Activated naive CD4-positive, alpha-beta T cell treated with anti-CD3 and anti-CD28 coated beads, Interleukin-2, amount 50 U/mL, for 72 hours (primary cell): ENCODE measurements at regions not wholly inside any gene's neighbourhood (a gene's known extent, or its start where the extent isn't known, plus 50 kb on each side); places are given as distances from the start of the nearest gene placed in this dataset.
"Not testable (repeated sequence)": the region's sequence is repeated elsewhere in the genome, so short reads cannot be mapped to it uniquely, and the experiment has no call there.

Experiments used
- ATAC-seq, 2 donors: fragments of 150-1000 bp; cut with Tn5 transposase; 2 replicates each; pipeline ENCODE4 v1.10.0; 2021; ENCODE audit warnings: mild to moderate bottlenecking in 2 of 2, moderate library complexity in 2 of 2
- DNase-seq, 2 donors: peaks; one replicate each; pipeline ENCODE4 v3.0.0; 2021 to 2022; ENCODE audit warnings: low spot score in 2 of 2
- H3K27ac Mint-ChIP-seq, 2 donors: one replicate each; pipeline ENCODE4 v1.8.0; 2022; ENCODE audit warnings: mild to moderate bottlenecking in 2 of 2, mixed read lengths in 2 of 2
- H3K36me3 Mint-ChIP-seq, 2 donors: one replicate each; pipeline ENCODE4 v1.8.0; 2022; ENCODE audit warnings: mixed read lengths in 2 of 2
- H3K9me3 Mint-ChIP-seq, 2 donors: one replicate each; pipeline ENCODE4 v1.8.0; 2022; ENCODE audit warnings: mixed read lengths in 2 of 2

DNA sequence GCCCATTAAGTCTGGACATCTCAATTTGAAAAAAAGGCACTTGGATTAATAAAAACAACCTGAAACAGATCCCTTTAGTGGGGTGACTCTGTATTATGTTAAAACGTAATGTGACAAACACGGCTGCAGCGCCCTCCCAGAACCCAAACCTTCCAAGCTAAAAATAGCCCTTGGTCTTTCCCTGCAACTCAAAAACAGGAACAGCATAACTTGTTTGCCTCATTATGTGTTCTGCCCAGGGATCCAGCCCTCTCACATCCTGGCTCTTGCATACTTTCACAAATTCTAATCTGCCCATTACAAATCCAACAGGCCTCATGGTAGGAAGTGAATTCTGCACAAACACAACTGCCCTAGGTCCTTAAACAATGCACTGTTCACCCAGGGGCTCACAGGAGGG, 94.7 kb upstream of the GADD45A start:
- no peak for ATAC-seq
- no peaks in the 10 kb centered on the region for H3K36me3 Mint-ChIP-seq
- no peak for DNase-seq
- no peaks in the 10 kb centered on the region for H3K9me3 Mint-ChIP-seq
- no peak overlapping the region for H3K27ac Mint-ChIP-seq

DNA sequence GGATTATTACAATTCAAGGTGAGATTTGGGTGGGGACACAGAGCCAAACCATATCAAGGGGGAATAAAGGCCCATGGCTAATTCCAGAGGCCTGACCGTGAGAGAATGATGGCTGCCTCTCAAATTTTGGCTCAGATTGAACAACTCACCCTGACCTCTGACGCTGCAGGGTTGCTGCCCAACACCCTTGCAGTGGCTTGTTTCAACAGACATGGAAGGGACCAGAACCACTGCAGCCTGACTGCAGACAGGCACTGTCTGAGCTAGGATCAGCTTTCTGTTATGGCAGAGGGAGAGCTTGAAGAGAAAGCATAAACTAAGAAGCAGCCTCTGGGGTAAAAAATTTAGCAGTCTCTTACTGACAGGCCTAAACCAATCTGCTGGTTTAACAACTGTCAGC, 90.2 kb upstream of the GADD45A start:
- no peaks in the 10 kb centered on the region for H3K9me3 Mint-ChIP-seq
- no peak for DNase-seq

DNA sequence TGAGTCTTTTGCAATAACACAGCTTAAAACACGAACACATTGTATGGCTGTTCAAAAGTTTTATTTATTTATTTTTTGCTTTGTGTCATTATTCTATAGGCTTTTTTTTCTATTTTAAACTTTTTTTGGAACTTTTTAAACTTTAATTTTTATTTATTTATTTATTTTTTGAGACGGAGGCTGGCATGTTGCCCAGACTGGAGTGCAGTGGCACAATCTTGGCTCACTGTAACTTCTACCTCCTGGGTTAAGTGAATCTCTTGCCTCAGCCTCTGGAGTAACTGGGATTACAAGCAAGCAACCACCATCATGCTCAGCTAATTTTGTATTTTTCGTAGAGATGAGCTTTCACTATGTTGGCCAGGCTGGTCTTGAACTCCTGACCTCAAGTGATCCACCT, 88.3 kb upstream of the GADD45A start:
- ATAC-seq (no peak), DNase-seq (no peak)
- Mint-ChIP-seq H3K9me3 (no peaks in the 10 kb centered on the region), H3K36me3 (no peaks in the 10 kb centered on the region), H3K27ac (no peak overlapping the region)

More for the DNA sequence above, 90.2 kb upstream of the GADD45A start:
- H3K27ac Mint-ChIP-seq: no peak overlapping the region
- no peaks in the 10 kb centered on the region for H3K36me3 Mint-ChIP-seq
- no peak for ATAC-seq

DNA sequence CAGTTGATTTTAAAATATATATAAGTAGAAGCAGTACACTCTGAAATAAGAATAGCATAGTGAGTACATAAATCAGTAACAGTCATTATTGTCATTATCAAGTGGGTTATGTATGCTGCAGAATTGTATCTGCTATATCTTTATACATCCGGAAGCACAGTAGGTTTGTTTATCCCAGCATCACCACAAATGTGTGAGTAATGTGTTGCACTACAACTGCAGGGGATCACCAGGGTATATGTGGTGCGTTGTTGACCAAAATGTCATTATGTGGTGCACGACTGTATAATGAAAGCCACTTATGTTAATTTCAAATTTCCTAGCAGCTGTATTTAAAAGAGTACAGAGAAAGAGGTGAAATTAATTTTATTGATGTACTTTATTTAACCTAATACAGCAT, 87.7 kb upstream of the GADD45A start:
- Mint-ChIP-seq H3K9me3 (no peaks in the 10 kb centered on the region), H3K27ac (no peak overlapping the region), H3K36me3 (no peaks in the 10 kb centered on the region)
- ATAC-seq (no peak), DNase-seq (no peak)

DNA sequence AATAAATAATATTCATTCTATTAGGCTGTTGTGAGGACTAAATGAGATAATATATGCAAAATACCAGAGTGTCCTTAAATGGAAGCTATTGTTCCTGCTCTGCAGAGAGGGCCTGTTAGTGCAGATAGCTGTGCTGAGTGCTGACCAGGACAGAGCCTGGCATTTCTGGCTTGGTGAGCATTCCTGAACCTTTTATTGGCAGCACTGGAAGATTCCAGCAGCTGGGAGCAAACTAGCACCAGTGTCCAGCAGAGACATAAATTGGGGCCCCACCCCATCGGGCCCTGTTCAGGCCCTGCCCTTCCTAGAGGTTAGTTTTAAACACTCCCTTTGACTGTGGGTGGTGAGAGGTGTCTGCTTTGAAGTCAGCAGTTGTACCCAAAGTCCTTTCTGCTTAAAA, 85.9 kb upstream of the GADD45A start:
- H3K9me3 Mint-ChIP-seq: no peaks in the 10 kb centered on the region
- ATAC-seq (no peak), DNase-seq (no peak)
- H3K27ac Mint-ChIP-seq: no peak overlapping the region
- no peaks in the 10 kb centered on the region for H3K36me3 Mint-ChIP-seq

DNA sequence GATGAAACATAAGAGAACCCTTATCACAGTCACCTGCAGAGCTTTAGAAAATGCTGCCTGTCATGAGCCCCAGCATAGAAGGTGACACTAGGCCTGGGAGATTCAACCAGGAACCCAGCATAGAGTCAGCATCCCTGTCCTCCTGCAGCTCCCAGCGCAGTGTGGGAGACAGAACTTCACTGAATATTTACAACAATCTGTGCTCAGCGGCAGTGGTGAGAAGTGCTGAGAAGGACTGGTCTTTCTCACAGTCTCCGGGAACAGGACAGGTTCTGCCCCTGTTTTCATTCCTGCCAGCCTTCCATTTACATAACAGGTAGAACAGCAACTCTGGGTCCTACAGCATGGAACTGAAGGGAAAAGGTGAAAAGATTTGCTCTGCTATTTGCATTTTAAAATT, 83.5 kb upstream of the GADD45A start:
- Mint-ChIP-seq H3K36me3 (no peaks in the 10 kb centered on the region), H3K27ac (no peak overlapping the region), H3K9me3 (no peaks in the 10 kb centered on the region)
- ATAC-seq: no peak
- no peak for DNase-seq

DNA sequence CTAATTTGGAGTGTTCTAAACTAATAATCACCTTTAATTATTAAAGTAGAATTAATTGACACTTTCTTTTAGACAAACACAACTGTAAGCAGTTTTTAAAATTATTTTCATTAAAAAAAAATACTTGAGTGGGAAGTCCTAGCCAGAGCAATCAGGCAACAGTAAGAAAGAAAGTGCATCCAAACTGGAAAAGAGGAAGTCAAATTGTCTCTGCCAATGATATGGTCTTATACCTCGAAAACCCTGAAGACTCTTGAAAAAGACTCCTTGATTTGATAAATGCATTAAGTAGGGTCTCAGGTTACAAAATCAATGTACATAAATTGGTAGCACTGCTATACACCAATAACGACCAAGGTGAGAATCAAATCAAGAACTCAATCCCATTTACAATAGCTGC, 83.0 kb upstream of the GADD45A start:
- no peak overlapping the region for H3K27ac Mint-ChIP-seq
- ATAC-seq (no peak), DNase-seq (no peak)
- no peaks in the 10 kb centered on the region for H3K9me3 Mint-ChIP-seq
- H3K36me3 Mint-ChIP-seq: no peaks in the 10 kb centered on the region

DNA sequence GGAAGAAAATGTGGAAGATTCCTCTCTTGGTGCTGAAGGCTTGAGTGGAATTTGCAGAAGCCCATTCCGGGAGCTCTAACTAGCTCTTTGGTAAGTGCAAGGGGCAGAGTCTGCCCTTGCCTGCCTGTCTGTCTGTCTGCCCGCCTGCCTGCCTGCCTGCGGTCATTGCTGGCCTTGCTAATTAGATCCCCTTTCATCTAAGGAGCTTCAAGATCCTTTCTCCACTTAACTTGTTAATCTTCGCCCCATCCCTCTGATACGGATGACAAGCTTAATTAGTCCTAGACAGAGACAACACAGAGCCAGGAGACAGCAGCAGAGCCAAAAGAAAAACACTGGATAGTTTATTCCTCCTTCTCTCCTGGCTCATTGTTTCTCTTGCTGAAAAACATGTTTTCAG, 80.2 kb upstream of the GADD45A start:
- ATAC-seq: no peak

DNA sequence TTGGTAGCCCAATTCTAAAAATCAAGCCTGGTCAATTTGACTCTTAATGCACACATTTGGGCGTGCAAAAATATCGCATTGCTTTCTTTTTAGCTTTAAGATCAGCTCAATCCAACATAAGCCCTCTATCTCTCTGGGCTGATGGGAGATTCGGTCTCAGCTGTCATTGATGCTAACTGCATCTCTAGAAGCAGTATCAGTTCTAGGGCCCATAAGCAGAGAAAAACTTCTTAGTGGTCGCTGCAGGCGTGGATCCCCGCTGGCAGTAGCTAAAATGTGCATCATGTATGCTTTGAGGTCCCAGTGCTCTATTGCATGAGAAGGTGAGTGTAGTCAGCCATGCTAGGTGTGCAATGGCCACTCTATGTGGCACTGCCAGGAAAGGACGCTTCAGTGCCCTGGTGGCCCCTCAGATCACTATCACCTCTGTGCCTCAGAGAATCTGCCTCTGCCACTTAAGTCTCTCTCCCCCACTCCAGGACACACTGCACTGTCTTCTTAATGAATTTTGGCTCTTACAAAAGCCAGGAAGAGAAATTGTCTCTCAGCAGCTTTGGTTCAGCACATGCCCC, 79.7 kb upstream of the GADD45A start:
- DNase-seq: no peak

More for the DNA sequence above, 80.2 kb upstream of the GADD45A start:
- no peak overlapping the region for H3K27ac Mint-ChIP-seq
- no peaks in the 10 kb centered on the region for H3K36me3 Mint-ChIP-seq
- H3K9me3 Mint-ChIP-seq: no peaks in the 10 kb centered on the region
- DNase-seq: no peak

DNA sequence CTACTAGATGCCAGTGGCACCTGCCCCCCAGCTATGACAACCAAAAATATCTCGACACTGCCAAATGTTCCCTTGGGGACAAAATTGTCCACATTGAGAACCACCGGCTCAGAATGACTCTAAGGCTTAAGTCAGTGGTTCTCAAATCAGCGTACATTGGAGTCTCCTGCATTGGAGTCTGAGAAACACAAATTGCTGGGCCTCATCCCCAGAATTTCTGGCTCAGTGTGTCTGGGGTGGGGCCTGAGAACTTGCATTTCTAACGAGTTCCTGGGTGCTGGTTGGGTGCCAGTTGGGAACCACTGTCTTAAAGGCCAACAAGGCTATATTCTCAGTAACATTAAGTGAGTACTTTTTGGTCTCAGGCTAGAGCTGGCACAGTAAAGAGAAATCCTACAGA, 77.7 kb upstream of the GADD45A start:
- Mint-ChIP-seq H3K9me3 (no peaks in the 10 kb centered on the region), H3K27ac (peak overlapping the region in 1 of 2 donors; percentile 19)
- no peak for ATAC-seq

More for the DNA sequence above, 79.7 kb upstream of the GADD45A start:
- no peaks in the 10 kb centered on the region for H3K36me3 Mint-ChIP-seq
- H3K27ac Mint-ChIP-seq: peak overlapping the region in 1 of 2 donors; percentile 65
- H3K9me3 Mint-ChIP-seq: no peaks in the 10 kb centered on the region
- ATAC-seq: no peak

DNA sequence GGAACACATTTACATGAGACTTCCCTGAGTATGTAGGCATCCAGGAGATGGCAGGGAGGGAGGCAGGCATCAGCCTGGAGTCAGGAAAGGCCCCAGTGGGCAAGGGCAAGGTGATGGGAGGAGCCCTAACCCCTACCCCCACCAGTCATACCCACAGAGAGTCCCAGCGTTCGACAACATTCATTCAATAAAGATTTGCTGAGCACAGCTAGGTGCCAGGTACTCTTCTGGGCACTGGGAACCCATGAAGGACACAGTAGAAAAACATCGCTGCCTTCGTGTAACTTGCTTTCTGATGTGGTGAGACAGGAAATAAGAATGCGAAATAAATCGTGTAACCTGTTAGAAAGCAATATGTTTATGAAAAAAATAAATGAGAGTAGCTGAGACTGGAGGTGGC, 77.3 kb upstream of the GADD45A start:
- H3K36me3 Mint-ChIP-seq: no peaks in the 10 kb centered on the region
- DNase-seq (no peak), ATAC-seq (no peak)
- H3K27ac Mint-ChIP-seq: peak overlapping the region in 1 of 2 donors; percentile 19
- H3K9me3 Mint-ChIP-seq: no peaks in the 10 kb centered on the region

More for the DNA sequence above, 77.7 kb upstream of the GADD45A start:
- no peak for DNase-seq
- H3K36me3 Mint-ChIP-seq: no peaks in the 10 kb centered on the region

DNA sequence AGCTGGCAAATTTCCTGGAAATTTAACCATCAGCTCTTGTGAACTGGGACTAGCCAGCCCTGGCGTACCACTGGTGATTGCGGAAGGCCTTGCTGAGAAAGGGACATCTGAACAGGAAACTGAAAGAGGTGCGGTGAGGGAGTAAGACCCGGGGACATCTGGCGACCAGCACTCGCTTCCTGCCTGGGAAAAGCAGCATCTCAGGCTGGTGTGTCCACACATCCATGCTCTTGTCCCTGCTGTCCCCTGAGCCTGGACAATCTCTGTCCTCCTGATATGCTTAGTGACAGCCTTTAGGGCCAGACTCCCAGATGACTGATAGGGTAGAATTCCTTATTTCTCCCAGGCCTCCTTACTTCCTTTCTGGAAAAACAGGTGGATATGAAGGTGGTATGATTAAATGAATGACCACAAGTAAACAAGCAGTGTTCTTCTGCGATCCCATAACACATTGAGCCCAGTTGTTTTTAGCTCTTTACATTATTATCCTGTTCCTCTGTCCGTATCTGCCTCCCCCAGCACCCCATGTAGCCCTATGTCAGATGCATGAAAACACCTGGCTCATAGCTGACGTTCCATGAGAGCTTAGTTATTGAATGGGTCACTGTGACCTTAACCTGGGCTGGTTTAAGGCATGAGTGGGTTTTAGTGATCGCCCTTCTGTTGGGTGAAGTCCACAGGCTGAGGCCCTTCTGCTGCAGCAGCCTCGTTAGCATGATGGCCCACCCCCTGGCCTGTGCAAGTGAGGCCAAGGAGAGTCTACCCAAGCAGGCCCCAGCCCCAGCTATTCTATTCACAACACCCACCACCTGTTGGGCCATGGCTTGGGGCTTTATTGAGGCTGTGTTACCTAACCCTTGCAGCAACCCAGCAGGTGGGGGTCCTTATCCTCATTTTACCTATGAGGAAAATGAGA, 76.1 kb upstream of the GADD45A start:
- H3K9me3 Mint-ChIP-seq: no peaks in the 10 kb centered on the region
- ATAC-seq (no peak), DNase-seq (no peak)
- no peaks in the 10 kb centered on the region for H3K36me3 Mint-ChIP-seq
- no peak overlapping the region for H3K27ac Mint-ChIP-seq

DNA sequence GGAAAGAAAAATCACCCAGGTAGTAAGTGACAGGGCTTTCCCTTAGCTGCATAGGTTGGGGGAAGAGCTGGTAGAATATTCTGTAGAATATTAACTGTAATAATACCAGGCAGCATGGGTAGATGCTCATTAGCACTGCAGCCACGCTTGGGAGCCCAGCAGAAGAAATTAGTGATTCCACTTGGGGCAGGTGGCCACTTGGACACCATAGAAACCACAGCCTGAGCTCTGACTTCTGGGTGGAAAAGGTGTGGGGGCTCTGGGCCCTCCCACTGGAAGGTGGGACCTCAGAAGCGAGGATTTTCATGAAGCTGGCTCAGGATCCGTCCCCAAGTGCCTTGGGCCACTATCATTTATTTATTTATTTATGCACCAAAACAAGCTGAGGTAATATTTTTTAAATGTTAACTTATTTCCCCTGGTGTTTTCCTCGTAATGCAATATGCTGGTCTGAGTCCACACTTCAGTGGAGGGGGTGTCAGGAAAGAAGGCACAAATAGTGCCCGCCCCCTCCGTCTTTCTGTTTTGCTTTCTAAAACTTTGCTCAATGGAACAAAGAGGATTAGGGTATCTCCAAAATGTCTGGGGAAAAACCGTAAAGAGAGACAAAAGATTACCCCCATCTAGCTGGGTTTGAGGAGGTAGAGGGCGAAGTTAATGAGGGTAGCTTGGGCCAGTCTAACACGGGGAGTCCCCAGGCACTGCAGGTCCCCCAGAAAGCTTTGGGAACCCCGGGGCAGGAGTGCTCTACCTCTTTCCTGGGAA, 75.2 kb upstream of the GADD45A start:
- no peak for DNase-seq
- no peak for ATAC-seq
- H3K27ac Mint-ChIP-seq: no peak overlapping the region
- H3K36me3 Mint-ChIP-seq: no peaks in the 10 kb centered on the region
- peaks cover 0 to under 1% of the 10 kb centered on the region in 2 donors for H3K9me3 Mint-ChIP-seq

DNA sequence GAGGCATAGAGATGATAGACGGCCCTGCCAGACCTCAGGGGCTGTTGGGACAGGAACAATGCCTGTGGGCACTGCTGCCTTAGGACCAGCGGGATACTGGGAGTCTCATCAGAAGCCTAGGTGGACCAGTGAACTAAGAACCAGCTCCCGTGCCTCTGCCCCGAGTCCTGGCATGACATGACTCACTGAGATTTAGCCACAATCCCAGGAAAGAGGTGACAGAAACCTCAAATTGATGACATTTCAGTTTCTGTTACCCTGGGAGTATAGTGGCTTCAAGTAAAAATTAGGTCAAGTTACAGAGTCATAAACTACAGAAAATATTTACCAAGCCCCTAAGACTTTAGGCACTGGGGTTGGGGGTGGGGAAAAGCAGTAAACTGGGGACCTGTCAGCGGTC, 74.6 kb upstream of the GADD45A start:
- ATAC-seq: no peak
- H3K27ac Mint-ChIP-seq: no peak overlapping the region

DNA sequence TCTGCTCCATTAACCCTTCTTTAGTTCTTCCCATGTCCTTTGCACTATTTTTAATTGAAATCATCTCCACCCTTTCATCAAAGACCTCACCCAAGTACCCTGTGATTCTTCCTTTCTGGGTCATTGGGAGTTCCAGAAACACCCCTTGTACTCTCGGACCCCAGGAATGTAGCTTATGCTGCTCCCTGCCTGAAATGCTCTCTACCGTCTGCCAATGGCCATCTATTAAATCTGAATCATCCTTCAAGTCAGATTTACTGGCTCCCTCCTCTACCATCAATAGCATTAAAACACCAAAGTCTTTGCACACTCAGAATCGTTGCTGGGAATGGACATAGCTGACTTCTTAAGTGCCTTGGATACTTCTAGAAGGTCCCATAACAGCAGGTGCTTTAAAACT, 73.2 kb upstream of the GADD45A start:
- Mint-ChIP-seq H3K9me3 (peaks cover 0 to 5% of the 10 kb centered on the region in 2 donors), H3K27ac (no peak overlapping the region), H3K36me3 (no peaks in the 10 kb centered on the region)
- no peak for ATAC-seq
- no peak for DNase-seq

More for the DNA sequence above, 74.6 kb upstream of the GADD45A start:
- peaks cover 0 to 5% of the 10 kb centered on the region in 2 donors for H3K9me3 Mint-ChIP-seq
- no peak for DNase-seq
- H3K36me3 Mint-ChIP-seq: no peaks in the 10 kb centered on the region

DNA sequence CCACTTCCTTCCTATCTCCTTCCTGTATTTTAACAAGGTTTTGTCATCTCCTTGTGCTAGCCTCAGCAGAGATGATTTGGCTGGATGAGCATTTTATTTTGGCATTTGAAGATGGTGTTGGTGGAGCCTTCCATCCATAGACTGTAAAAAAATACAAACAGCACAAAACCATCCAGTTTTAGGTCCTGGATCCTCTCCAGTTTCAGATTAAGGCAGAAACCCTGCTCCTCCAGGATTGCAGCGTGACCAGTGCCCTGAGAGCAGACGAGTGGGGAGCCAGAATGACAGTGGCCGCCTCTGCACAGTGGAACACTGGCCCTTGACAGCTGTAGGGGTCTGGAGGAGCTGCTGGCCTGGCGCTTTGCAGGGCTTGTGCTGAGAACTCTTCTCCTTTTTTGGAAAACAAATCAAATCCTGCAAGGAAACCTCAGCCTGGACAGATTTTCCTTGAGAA, 72.2 kb upstream of the GADD45A start:
- Mint-ChIP-seq H3K9me3 (peaks cover 0 to 5% of the 10 kb centered on the region in 2 donors), H3K27ac (no peak overlapping the region), H3K36me3 (no peaks in the 10 kb centered on the region)
- ATAC-seq (no peak), DNase-seq (no peak)

DNA sequence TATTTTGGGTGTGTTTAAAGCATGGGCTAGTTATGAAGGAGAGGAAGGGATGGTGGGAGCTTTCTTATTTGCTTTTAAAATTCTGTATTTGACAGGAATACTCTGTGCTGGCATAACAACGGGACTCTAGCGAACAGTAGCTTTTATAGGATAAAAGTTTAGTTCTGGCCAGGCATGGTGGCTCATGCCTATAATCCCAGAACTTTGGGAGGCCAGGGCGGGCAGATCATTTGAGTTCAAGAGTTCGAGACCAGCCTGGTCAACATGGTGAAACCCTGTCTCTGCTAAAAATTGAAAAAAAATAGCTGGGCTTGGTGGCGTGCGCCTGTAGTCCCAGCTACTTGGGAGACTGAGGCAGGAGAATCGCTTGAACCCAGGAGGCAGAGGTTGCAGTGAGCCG, 71.5 kb upstream of the GADD45A start:
- H3K9me3 Mint-ChIP-seq, DNase-seq, H3K27ac Mint-ChIP-seq, ATAC-seq, H3K36me3 Mint-ChIP-seq: not testable (repeated sequence)
